ENCODE measurements at regions not wholly inside any gene's neighbourhood (a gene's known extent, or its start where the extent isn't known, plus 50 kb on each side); places are given as distances from the start of the nearest gene placed in this dataset.
A peak's percentile ranks its signal among the peaks of the same experiment; 100 is the strongest.

DNA sequence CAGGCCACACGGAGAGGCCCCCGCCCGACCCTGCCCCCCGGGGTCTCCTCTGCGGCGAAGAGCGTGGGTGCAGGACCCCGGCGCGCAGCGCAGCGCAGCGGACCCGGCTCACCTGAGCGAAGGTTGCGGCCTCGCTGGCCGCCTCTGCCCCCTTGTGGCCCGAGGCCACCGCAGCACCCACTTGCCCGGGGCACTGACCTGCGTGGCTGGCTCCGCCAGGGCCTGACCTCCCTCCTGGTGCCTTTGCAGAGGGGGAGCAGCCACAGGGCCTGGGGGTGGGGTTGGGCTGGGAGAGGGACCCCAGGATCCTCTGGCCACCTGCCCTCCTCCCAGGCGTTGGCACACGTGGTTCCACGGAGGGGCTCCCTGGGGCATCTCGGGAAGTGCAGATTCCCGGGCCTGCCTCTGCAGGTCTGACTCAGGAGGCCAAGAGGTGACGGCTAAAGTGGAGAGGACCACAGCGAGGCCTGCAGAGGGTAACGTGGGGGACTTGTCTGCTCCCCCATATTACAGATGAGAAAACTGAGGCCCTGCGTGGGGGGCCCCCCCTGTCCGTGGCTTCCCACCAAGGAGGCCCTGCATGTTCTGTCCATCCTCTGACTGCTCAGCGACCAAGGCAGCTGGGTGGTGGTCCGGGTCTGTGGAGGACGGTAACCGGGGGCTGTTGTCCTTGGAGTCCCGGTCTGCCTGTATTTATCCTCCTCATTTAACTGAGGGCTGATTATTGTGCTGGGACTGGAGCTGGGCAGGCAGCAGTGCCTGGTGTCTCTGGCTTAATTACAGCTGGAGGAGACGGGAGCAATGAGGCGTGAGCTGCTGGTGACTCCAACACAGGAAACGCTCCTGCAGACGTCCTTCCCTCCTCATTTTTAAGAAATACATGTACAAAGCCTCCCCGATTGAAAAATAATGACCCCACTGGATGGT lies 67.9 kb upstream of the BEGAIN start:
- intact Hi-C loops (cut with micrococcal nuclease), result loop anchor here (1.0 to 10.0 kb wide), 3 partner anchors 130 to 350 kb away; partner anchors contain the start of gene SLC25A29
- dilution Hi-C loops (cut with MboI; ENCODE audit: extremely low pct_ligation_motif_present, low sequenced_read_pairs), result loop anchor here (25.0 kb wide), 1 partner anchor 243 kb away; no protein-coding TSS in a partner anchor
- H3K4me3 ChIP-seq (replicated peaks in 1 of 3; ENCODE audit: insufficient read depth in 1 of 3, low read depth in 1 of 3, low read length in 3 of 3), result no peak overlapping the region
- H3K27me3 ChIP-seq (ENCODE audit: control insufficient read depth in 2 of 2, insufficient read depth in 2 of 2, low read length in 2 of 2), result peaks cover 4 to 15% of the 10 kb centered on the region in 2 experiments
- H3K79me2 ChIP-seq (ENCODE audit: control insufficient read depth, insufficient read depth, low read length), result no peaks in the 10 kb centered on the region
- no peaks in the 10 kb centered on the region for H3K4me1 ChIP-seq (ENCODE audit: control insufficient read depth, extremely low read depth, insufficient read depth, low read length)
- DNase-seq (ENCODE audit: low read depth, low spot score) (no peak), FAIRE-seq (peak; percentile 77)
- H4K20me1 ChIP-seq (replicated peaks; ENCODE audit: control insufficient read depth, extremely low read depth, insufficient read depth, low read length), result no peaks in the 10 kb centered on the region
- ChIA-PET POLR2A (no interaction called here), CTCF (interaction anchor here (0.6 to 7.2 kb wide), 10 partner anchors 8 to 271 kb away, joined by 3 to 136 read pairs (median 11); no protein-coding TSS in a partner anchor)
- no peak overlapping the region for H3K4me2 ChIP-seq (ENCODE audit: insufficient read depth, low read length)
- H3K27ac ChIP-seq (ENCODE audit: insufficient read depth, low read depth, low read length), result no peak overlapping the region
- no peak for TF ChIP-seq FOS (IDR thresholded peaks at IDR 0.05; ENCODE audit: borderline replicate concordance, insufficient read depth, low read length)
- TF ChIP-seq, protein P1, sequence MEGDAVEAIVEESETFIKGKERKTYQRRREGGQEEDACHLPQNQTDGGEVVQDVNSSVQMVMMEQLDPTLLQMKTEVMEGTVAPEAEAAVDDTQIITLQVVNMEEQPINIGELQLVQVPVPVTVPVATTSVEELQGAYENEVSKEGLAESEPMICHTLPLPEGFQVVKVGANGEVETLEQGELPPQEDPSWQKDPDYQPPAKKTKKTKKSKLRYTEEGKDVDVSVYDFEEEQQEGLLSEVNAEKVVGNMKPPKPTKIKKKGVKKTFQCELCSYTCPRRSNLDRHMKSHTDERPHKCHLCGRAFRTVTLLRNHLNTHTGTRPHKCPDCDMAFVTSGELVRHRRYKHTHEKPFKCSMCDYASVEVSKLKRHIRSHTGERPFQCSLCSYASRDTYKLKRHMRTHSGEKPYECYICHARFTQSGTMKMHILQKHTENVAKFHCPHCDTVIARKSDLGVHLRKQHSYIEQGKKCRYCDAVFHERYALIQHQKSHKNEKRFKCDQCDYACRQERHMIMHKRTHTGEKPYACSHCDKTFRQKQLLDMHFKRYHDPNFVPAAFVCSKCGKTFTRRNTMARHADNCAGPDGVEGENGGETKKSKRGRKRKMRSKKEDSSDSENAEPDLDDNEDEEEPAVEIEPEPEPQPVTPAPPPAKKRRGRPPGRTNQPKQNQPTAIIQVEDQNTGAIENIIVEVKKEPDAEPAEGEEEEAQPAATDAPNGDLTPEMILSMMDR (IDR thresholded peaks at IDR 0.05; ENCODE audit: extremely low read depth in 1 of 2, insufficient read depth in 1 of 2, low read depth in 1 of 2, low read length in 2 of 2), result peak; percentile 70 to 90
- no peak overlapping the region for H3K9ac ChIP-seq (replicated peaks; ENCODE audit: extremely low read depth, insufficient read depth, low read length)
- no TSS peak for BruUV-seq (replicated peaks)
- no peaks in the 10 kb centered on the region for H3K9me1 ChIP-seq (replicated peaks; ENCODE audit: control insufficient read depth, extremely low read depth, insufficient read depth, low read length)
- no peaks in the 10 kb centered on the region for H3K36me3 ChIP-seq (ENCODE audit: control insufficient read depth in 2 of 2, extremely low read depth in 1 of 2, insufficient read depth in 2 of 2, low read length in 2 of 2)
- no peaks in the 10 kb centered on the region for H3K9me3 ChIP-seq (replicated peaks; ENCODE audit: control insufficient read depth, insufficient read depth, low read length)
- H2AFZ ChIP-seq (ENCODE audit: low read depth, low read length), result no peak overlapping the region

DNA sequence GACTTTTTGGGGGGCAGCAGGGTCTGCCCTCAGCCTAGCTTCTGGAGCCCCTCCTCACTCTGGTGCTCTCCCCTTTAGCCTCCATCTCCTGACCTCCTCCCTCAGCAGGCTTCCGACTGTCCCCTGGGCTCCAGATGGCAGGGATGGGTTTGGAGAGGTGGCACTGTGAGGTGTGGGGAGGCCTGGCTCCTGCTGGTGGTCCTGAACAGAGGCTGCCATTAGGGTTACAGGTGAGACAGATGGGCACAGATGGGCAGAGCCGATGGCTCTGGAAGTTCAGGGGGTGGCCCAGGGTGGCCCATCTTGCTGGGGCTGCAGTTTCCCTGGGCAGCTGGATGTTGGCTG lies 68.5 kb upstream of the BEGAIN start:
- H3K4me2 ChIP-seq (ENCODE audit: insufficient read depth, low read length), result no peak overlapping the region
- dilution Hi-C loops (cut with MboI; ENCODE audit: extremely low pct_ligation_motif_present, low sequenced_read_pairs), result loop anchor here (25.0 kb wide), 1 partner anchor 243 kb away; no protein-coding TSS in a partner anchor
- H3K36me3 ChIP-seq (ENCODE audit: control insufficient read depth in 2 of 2, extremely low read depth in 1 of 2, insufficient read depth in 2 of 2, low read length in 2 of 2), result no peaks in the 10 kb centered on the region
- ChIA-PET POLR2A (no interaction called here), CTCF (interaction anchor here (0.6 to 7.2 kb wide), 7 partner anchors 10 to 271 kb away, joined by 3 to 51 read pairs (median 3); no protein-coding TSS in a partner anchor)
- H3K27ac ChIP-seq (ENCODE audit: insufficient read depth, low read depth, low read length), result no peak overlapping the region
- no peak for TF ChIP-seq GATA2 (IDR thresholded peaks at IDR 0.05; ENCODE audit: insufficient read depth, insufficient read length, low read depth, low read length)
- TF ChIP-seq, protein P1 (IDR thresholded peaks at IDR 0.05; ENCODE audit: extremely low read depth in 1 of 2, insufficient read depth in 1 of 2, low read depth in 1 of 2, low read length in 2 of 2), result no peak
- TF ChIP-seq POLR2A (IDR thresholded peaks at IDR 0.05; ENCODE audit: low read depth, low read length), result no peak
- TF ChIP-seq JUN (IDR thresholded peaks at IDR 0.05; ENCODE audit: borderline replicate concordance, insufficient read depth, insufficient read length, low read depth), result no peak
- no peak for TF ChIP-seq POLR2AphosphoS5 (IDR thresholded peaks at IDR 0.05; ENCODE audit: insufficient read depth, low read depth, low read length)
- TF ChIP-seq, protein P2, sequence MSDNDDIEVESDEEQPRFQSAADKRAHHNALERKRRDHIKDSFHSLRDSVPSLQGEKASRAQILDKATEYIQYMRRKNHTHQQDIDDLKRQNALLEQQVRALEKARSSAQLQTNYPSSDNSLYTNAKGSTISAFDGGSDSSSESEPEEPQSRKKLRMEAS (IDR thresholded peaks at IDR 0.05; ENCODE audit: insufficient read depth, insufficient read length), result no peak
- no peak for TF ChIP-seq EZH2 (IDR thresholded peaks at IDR 0.05; ENCODE audit: borderline replicate concordance, low read depth, low read length, severe bottlenecking)
- TF ChIP-seq FOS (IDR thresholded peaks at IDR 0.05; ENCODE audit: borderline replicate concordance, insufficient read depth, low read length), result no peak
- no peak for TF ChIP-seq MYC (IDR thresholded peaks at IDR 0.05; ENCODE audit: low read depth, low read length)
- H3K79me2 ChIP-seq (ENCODE audit: control insufficient read depth, insufficient read depth, low read length), result no peaks in the 10 kb centered on the region
- no peaks in the 10 kb centered on the region for H3K9me3 ChIP-seq (replicated peaks; ENCODE audit: control insufficient read depth, insufficient read depth, low read length)
- H3K4me1 ChIP-seq (ENCODE audit: control insufficient read depth, extremely low read depth, insufficient read depth, low read length), result no peaks in the 10 kb centered on the region
- H3K9me1 ChIP-seq (replicated peaks; ENCODE audit: control insufficient read depth, extremely low read depth, insufficient read depth, low read length), result no peaks in the 10 kb centered on the region
- BruUV-seq (replicated peaks), result no TSS peak
- peaks cover 0 to 12% of the 10 kb centered on the region in 2 experiments for H3K27me3 ChIP-seq (ENCODE audit: control insufficient read depth in 2 of 2, insufficient read depth in 2 of 2, low read length in 2 of 2)
- H2AFZ ChIP-seq (ENCODE audit: low read depth, low read length), result no peak overlapping the region
- no peak overlapping the region for H3K4me3 ChIP-seq (replicated peaks in 1 of 3; ENCODE audit: insufficient read depth in 1 of 3, low read depth in 1 of 3, low read length in 3 of 3)
- DNase-seq (ENCODE audit: low read depth, low spot score), result no peak
- no peak overlapping the region for H3K9ac ChIP-seq (replicated peaks; ENCODE audit: extremely low read depth, insufficient read depth, low read length)
- no peaks in the 10 kb centered on the region for H4K20me1 ChIP-seq (replicated peaks; ENCODE audit: control insufficient read depth, extremely low read depth, insufficient read depth, low read length)
- no peak for FAIRE-seq
- intact Hi-C loops (cut with micrococcal nuclease), result loop anchor here (2.0 to 10.0 kb wide), 2 partner anchors 131 to 351 kb away; partner anchors contain the start of gene SLC25A29
